ENCODE measurements at regions not wholly inside any gene's neighbourhood (a gene's known extent, or its start where the extent isn't known, plus 50 kb on each side); places are given as distances from the start of the nearest gene placed in this dataset.

- no peak for DNase-seq (ENCODE audit: low read depth in 2 of 2)
Measured at GRCh38 chr9:118929287-118929686, 439.9 kb downstream of the BRINP1 start.

GRCh38 chr9:118931941-118932340, 437.3 kb downstream of the BRINP1 start:
- no peak for DNase-seq (ENCODE audit: low read depth in 2 of 2)

- DNase-seq (ENCODE audit: low read depth in 2 of 2) = no peak
Measured at GRCh38 chr9:118938581-118938980, 430.7 kb downstream of the BRINP1 start.

GRCh38 chr9:118940473-118940872, 428.8 kb downstream of the BRINP1 start:
- no peak for DNase-seq (ENCODE audit: low read depth in 2 of 2)

GRCh38 chr9:118946669-118947068, 422.6 kb downstream of the BRINP1 start:
- DNase-seq (ENCODE audit: low read depth in 2 of 2) = no peak

GRCh38 chr9:118954857-118955256, 414.4 kb downstream of the BRINP1 start:
- no peak for DNase-seq (ENCODE audit: low read depth in 2 of 2)

- no peak for DNase-seq (ENCODE audit: low read depth in 2 of 2)
Measured at GRCh38 chr9:118957585-118957984, 411.6 kb downstream of the BRINP1 start.

- DNase-seq (ENCODE audit: low read depth in 2 of 2) = no peak
Measured at GRCh38 chr9:118959366-118959765, 409.9 kb downstream of the BRINP1 start.

- no peak for DNase-seq (ENCODE audit: low read depth in 2 of 2)
Measured at GRCh38 chr9:118961857-118962256, 407.4 kb downstream of the BRINP1 start.

- no peak for DNase-seq (ENCODE audit: low read depth in 2 of 2)
Measured at GRCh38 chr9:118962426-118962825, 406.8 kb downstream of the BRINP1 start.

GRCh38 chr9:118963674-118964073, 405.6 kb downstream of the BRINP1 start:
- DNase-seq (ENCODE audit: low read depth in 2 of 2) = no peak

- no peak for DNase-seq (ENCODE audit: low read depth in 2 of 2)
Measured at GRCh38 chr9:118967901-118968300, 401.3 kb downstream of the BRINP1 start.

- DNase-seq (ENCODE audit: low read depth in 2 of 2) = no peak
Measured at GRCh38 chr9:118975736-118976135, 393.5 kb downstream of the BRINP1 start.

- DNase-seq (ENCODE audit: low read depth in 2 of 2) = no peak
Measured at GRCh38 chr9:118976160-118976559, 393.1 kb downstream of the BRINP1 start.

- DNase-seq (ENCODE audit: low read depth in 2 of 2) = no peak
Measured at GRCh38 chr9:118984607-118985006, 384.6 kb downstream of the BRINP1 start.

- DNase-seq (ENCODE audit: low read depth in 2 of 2) = no peak
Measured at GRCh38 chr9:118985851-118986250, 383.4 kb downstream of the BRINP1 start.

GRCh38 chr9:118987167-118987566, 382.1 kb downstream of the BRINP1 start:
- DNase-seq (ENCODE audit: low read depth in 2 of 2) = no peak

- no peak for DNase-seq (ENCODE audit: low read depth in 2 of 2)
Measured at GRCh38 chr9:118990949-118991348, 378.3 kb downstream of the BRINP1 start.

- no peak for DNase-seq (ENCODE audit: low read depth in 2 of 2)
Measured at GRCh38 chr9:118991366-118992285, 377.6 kb downstream of the BRINP1 start.

- DNase-seq (ENCODE audit: low read depth in 2 of 2) = no peak
Measured at GRCh38 chr9:118992813-118993794, 376.1 kb downstream of the BRINP1 start.

- no peak for DNase-seq (ENCODE audit: low read depth in 2 of 2)
Measured at GRCh38 chr9:118993965-118994364, 375.3 kb downstream of the BRINP1 start.

- no peak for DNase-seq (ENCODE audit: low read depth in 2 of 2)
Measured at GRCh38 chr9:119002491-119002890, 366.7 kb downstream of the BRINP1 start.

Measured in stimulated activated CD4-positive, alpha-beta T cell treated with anti-CD3 and anti-CD28 coated beads, Interleukin-4, amount 100 ng/mL, for 48 hours (primary cell).